Karpas-422 (cell line): ENCODE measurements at regions not wholly inside any gene's neighbourhood (a gene's known extent, or its start where the extent isn't known, plus 50 kb on each side); places are given as distances from the start of the nearest gene placed in this dataset.

Experiments used
- DNase-seq: peaks from one replicate; pipeline ENCODE4 v3.0.0-alpha.2; 2015
- H2AFZ ChIP-seq: fragments of 200-600 bp; sonication (generic); 2 replicates; pipeline ENCODE4 v1.6.1; 2014; ENCODE audit warnings: antibody characterized with exemption, low read length, mixed read lengths
- H3K27ac ChIP-seq: fragments of 200-600 bp; sonication (generic); 2 replicates; pipeline ENCODE4 v1.5.1; 2014; ENCODE audit warnings: mild to moderate bottlenecking, low read length, moderate library complexity
- H3K27me3 ChIP-seq: fragments of 200-600 bp; sonication (generic); 2 replicates; pipeline ENCODE4 v1.6.1; 2014; ENCODE audit warnings: low read length, mixed read lengths
- H3K36me3 ChIP-seq: fragments of 200-600 bp; sonication (generic); 2 replicates; pipeline ENCODE4 v1.6.1; 2014; ENCODE audit warnings: low read length, mixed read lengths; ENCODE audit not compliant: insufficient read depth
- H3K4me1 ChIP-seq: fragments of 200-600 bp; sonication (generic); 2 replicates; pipeline ENCODE4 v1.6.1; 2014; ENCODE audit warnings: mild to moderate bottlenecking, low read length, mixed read lengths
- H3K4me2 ChIP-seq: fragments of 200-600 bp; sonication (generic); 2 replicates; pipeline ENCODE4 v1.6.1; 2014; ENCODE audit warnings: low read length, low read depth, mild to moderate bottlenecking; ENCODE audit not compliant: poor library complexity, severe bottlenecking
- H3K4me3 ChIP-seq: fragments of 200-600 bp; sonication (generic); 2 replicates; pipeline ENCODE4 v1.5.1; 2014; ENCODE audit warnings: mild to moderate bottlenecking, antibody characterized with exemption, low read length, mixed read lengths
- H3K79me2 ChIP-seq: fragments of 200-600 bp; sonication (generic); 2 replicates; pipeline ENCODE4 v1.6.1; 2014; ENCODE audit warnings: mild to moderate bottlenecking, low read length, mixed read lengths
- H3K9ac ChIP-seq: fragments of 200-600 bp; sonication (generic); 2 replicates; pipeline ENCODE4 v1.6.0; 2014; ENCODE audit warnings: low read length
- H3K9me2 ChIP-seq: fragments of 200-600 bp; sonication (generic), shearing (Covaris generic); replicated peaks from 2 replicates; pipeline ENCODE4 v1.6.0; 2014; ENCODE audit warnings: mild to moderate bottlenecking, low read length, moderate library complexity; ENCODE audit not compliant: insufficient read depth
- H3K9me3 ChIP-seq: fragments of 300-700, 200-600 bp; sonication (generic); 2 replicates; pipeline ENCODE4 v1.6.1; 2014; ENCODE audit warnings: low read length, mixed read lengths
- H4K20me1 ChIP-seq: fragments of 200-600 bp; sonication (generic); 2 replicates; pipeline ENCODE4 v1.6.1; 2014; ENCODE audit warnings: mild to moderate bottlenecking, antibody characterized with exemption, low read length, low read depth; ENCODE audit not compliant: insufficient read depth

- Histone ChIP-seq H3K9me3 (no peaks in the 10 kb centered on the region), H3K9me2 (no peaks in the 10 kb centered on the region), H3K27ac (no peak overlapping the region), H3K36me3 (no peaks in the 10 kb centered on the region), H3K4me3 (no peak overlapping the region), H3K9ac (no peak overlapping the region), H3K79me2 (no peaks in the 10 kb centered on the region), H3K4me2 (no peak overlapping the region), H3K27me3 (no peaks in the 10 kb centered on the region), H4K20me1 (no peaks in the 10 kb centered on the region), H2AFZ (no peak overlapping the region), H3K4me1 (no peaks in the 10 kb centered on the region)
- DNase-seq, result no peak
Observed at GRCh38 chr11:119552106-119552485, 129.1 kb upstream of the THY1 start.

- no peak overlapping the region for H2AFZ ChIP-seq
Observed at GRCh38 chr11:119551420-119552105, 128.6 kb upstream of the THY1 start.

GRCh38 chr11:119550053-119550752, 127.2 kb upstream of the THY1 start:
- H3K27me3 ChIP-seq, result no peaks in the 10 kb centered on the region
- no peaks in the 10 kb centered on the region for H3K79me2 ChIP-seq

More at GRCh38 chr11:119551420-119552105, 128.6 kb upstream of the THY1 start:
- Histone ChIP-seq H3K27ac (no peak overlapping the region), H3K4me3 (no peak overlapping the region), H3K36me3 (no peaks in the 10 kb centered on the region), H3K9ac (no peak overlapping the region), H3K79me2 (no peaks in the 10 kb centered on the region), H3K4me1 (no peaks in the 10 kb centered on the region), H3K9me2 (no peaks in the 10 kb centered on the region), H4K20me1 (no peaks in the 10 kb centered on the region), H3K9me3 (no peaks in the 10 kb centered on the region), H3K27me3 (no peaks in the 10 kb centered on the region), H3K4me2 (no peak overlapping the region)
- DNase-seq, result no peak

GRCh38 chr11:119547511-119547910, 124.5 kb upstream of the THY1 start:
- Histone ChIP-seq H3K9ac (no peak overlapping the region), H3K9me3 (no peaks in the 10 kb centered on the region), H2AFZ (no peak overlapping the region), H3K4me3 (no peak overlapping the region), H3K4me2 (no peak overlapping the region), H4K20me1 (no peaks in the 10 kb centered on the region), H3K9me2 (no peaks in the 10 kb centered on the region), H3K36me3 (no peaks in the 10 kb centered on the region), H3K79me2 (no peaks in the 10 kb centered on the region), H3K4me1 (no peaks in the 10 kb centered on the region), H3K27me3 (no peaks in the 10 kb centered on the region), H3K27ac (no peak overlapping the region)
- DNase-seq, result no peak

More at GRCh38 chr11:119550053-119550752, 127.2 kb upstream of the THY1 start:
- Histone ChIP-seq H3K4me3 (no peak overlapping the region), H2AFZ (no peak overlapping the region), H3K27ac (no peak overlapping the region), H3K9me2 (no peaks in the 10 kb centered on the region), H3K4me2 (no peak overlapping the region), H3K9me3 (no peaks in the 10 kb centered on the region), H3K9ac (no peak overlapping the region), H4K20me1 (no peaks in the 10 kb centered on the region), H3K36me3 (no peaks in the 10 kb centered on the region), H3K4me1 (no peaks in the 10 kb centered on the region)
- no peak for DNase-seq

GRCh38 chr11:119545978-119546915, 123.3 kb upstream of the THY1 start:
- Histone ChIP-seq H4K20me1 (no peaks in the 10 kb centered on the region), H3K27ac (no peak overlapping the region), H3K36me3 (no peaks in the 10 kb centered on the region), H3K4me2 (no peak overlapping the region), H3K9me3 (no peaks in the 10 kb centered on the region), H3K9ac (no peak overlapping the region), H3K79me2 (no peaks in the 10 kb centered on the region), H2AFZ (no peak overlapping the region), H3K27me3 (no peaks in the 10 kb centered on the region), H3K9me2 (no peaks in the 10 kb centered on the region), H3K4me1 (no peaks in the 10 kb centered on the region), H3K4me3 (no peak overlapping the region)
- DNase-seq, result no peak

GRCh38 chr11:119540370-119541125, 117.6 kb upstream of the THY1 start:
- Histone ChIP-seq H3K4me3 (no peak overlapping the region), H4K20me1 (no peaks in the 10 kb centered on the region), H3K4me1 (peaks cover 6% of the 10 kb centered on the region)

GRCh38 chr11:119539583-119539982, 116.6 kb upstream of the THY1 start:
- Histone ChIP-seq H3K27me3 (no peaks in the 10 kb centered on the region), H2AFZ (no peak overlapping the region), H3K4me1 (peaks cover 12% of the 10 kb centered on the region), H3K36me3 (no peaks in the 10 kb centered on the region), H3K27ac (no peak overlapping the region), H3K4me3 (no peak overlapping the region), H4K20me1 (no peaks in the 10 kb centered on the region), H3K4me2 (no peak overlapping the region), H3K9ac (no peak overlapping the region), H3K9me3 (no peaks in the 10 kb centered on the region), H3K9me2 (no peaks in the 10 kb centered on the region), H3K79me2 (no peaks in the 10 kb centered on the region)
- DNase-seq, result no peak

More at GRCh38 chr11:119540370-119541125, 117.6 kb upstream of the THY1 start:
- H3K9me2 ChIP-seq, result no peaks in the 10 kb centered on the region
- no peak overlapping the region for H3K4me2 ChIP-seq
- no peak overlapping the region for H3K27ac ChIP-seq
- no peaks in the 10 kb centered on the region for H3K27me3 ChIP-seq
- H3K79me2 ChIP-seq, result no peaks in the 10 kb centered on the region
- H3K36me3 ChIP-seq, result no peaks in the 10 kb centered on the region
- DNase-seq, result no peak
- no peaks in the 10 kb centered on the region for H3K9me3 ChIP-seq
- no peak overlapping the region for H2AFZ ChIP-seq
- no peak overlapping the region for H3K9ac ChIP-seq
